HG02973 (cell line): ENCODE measurements at regions not wholly inside any gene's neighbourhood (a gene's known extent, or its start where the extent isn't known, plus 50 kb on each side); places are given as distances from the start of the nearest gene placed in this dataset.

Source experiments
- ATAC-seq: cut with Tn5 transposase; IDR thresholded peaks from one replicate; pipeline ENCODE4 v1.9.1; 2021; ENCODE audit warnings: moderate library complexity; ENCODE audit not compliant: unreplicated experiment

DNA sequence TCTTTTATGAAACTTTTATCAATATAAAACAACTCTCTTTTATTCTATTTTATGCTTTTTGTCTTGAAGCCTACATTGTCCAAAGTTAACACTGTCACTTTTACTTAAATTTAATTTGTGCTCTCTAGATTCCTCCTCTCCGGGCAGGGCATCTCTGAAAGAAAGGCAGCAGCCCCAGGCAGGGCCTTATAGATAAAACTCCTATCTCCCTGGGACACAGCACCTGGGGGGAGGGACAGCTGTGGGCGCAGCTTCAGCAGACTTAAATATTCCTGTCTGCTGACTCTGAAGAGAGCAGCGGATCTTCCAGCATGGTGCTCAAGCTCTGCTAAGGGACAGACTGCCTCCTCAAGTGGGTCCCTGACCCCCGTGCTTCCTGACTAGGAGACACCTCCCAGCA is 447.7 kb upstream of the FANCL start:
- no peak for ATAC-seq

DNA sequence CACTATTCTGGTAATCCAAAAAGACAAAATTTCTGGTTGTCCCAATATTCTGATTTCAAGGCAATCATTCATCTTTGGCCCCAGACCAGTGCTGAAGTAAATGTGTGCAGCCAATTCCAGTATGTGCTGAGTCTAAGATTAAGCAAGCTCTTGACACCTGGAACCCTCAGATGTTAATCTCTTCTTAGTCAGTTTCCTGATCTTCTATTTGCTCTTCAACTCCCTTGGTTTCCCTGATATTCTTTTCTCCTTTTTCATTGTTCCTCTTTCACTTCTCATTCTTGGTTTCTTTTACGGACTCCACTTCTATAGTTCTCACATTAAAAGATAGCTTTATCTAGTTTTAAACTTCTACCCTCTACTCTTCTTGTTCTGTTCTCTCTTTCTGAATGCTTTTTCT is 445.7 kb upstream of the FANCL start:
- no peak for ATAC-seq

DNA sequence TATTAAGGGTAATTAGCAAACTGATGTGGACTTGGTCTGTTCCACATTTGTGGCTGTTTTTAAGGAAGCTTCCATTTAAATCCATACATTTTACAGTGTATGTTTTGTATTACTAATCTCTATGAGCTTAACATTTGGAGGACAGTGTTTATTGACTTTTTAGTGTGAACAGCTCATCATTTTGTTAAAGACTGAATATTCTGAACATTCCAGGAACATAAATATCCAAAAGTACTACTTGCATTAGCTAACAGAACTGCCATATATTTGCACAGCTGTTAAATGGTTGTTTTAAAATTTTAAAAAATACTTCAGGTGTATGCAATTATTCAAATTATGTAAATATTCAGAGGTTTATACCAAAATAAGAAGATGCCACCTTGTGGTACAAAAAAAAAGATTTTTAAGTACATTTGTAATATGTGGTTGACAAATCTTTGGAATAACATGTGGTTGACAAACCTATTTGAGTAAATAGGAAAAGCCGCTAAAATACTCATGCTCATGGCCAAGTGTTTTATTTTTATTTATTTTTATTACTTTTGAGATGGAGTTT is 439.7 kb upstream of the FANCL start:
- ATAC-seq = no peak

DNA sequence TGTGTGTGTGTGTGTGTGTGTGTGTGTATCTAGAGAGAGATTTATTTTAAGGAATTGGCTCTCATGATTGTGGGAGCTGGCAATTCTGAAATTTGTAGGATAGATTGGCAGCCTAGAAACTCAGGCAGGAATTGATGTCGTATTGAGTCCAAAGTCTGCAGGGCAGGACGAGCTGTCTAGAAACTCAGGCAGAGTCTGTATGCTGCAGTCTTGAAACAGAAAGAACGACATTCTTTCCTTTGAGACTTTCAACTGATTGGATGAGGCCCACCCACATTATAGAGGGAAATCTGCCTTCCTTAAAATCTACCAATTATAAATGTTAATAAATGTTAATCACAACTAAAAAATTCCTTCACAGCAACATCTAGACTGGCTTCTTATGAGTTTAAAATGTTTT is 436.6 kb upstream of the FANCL start:
- ATAC-seq = no peak

DNA sequence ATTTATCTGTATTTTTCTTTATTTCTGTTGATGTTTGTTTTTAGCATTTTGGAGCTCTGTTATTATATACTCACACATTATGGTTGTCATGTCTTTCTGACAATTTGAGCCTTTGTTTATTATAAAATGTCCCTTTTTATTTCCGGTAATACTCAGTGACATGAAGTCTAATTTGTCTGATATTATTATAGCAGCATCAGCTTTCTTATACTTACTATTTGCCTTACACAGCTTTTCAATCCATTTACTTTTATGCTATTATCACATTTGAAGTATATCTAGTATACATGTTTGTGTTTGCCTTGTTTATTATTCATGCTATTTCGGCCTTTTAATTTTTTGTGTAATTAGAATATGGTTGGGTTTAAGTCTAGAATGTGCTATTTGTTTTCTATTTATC is 430.6 kb upstream of the FANCL start:
- no peak for ATAC-seq

DNA sequence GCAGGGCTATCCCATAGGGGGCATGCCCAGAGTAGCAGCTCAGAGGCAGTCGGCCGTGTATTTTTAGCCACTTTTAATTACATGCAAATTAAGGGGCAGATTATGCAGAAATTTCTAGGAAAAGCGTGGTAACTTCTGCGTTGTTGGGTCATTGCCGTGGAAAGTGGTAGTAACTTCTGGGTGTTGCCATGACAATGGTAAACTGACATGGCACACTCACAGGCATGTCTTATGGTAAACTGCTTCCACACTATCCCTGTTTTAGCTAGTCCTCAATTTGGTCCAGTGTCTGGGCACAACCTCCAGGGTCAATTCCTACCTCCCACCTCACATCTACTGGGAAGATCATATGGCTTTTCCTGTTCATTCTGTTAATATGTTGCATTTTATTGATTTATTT is 428.9 kb upstream of the FANCL start:
- no peak for ATAC-seq

DNA sequence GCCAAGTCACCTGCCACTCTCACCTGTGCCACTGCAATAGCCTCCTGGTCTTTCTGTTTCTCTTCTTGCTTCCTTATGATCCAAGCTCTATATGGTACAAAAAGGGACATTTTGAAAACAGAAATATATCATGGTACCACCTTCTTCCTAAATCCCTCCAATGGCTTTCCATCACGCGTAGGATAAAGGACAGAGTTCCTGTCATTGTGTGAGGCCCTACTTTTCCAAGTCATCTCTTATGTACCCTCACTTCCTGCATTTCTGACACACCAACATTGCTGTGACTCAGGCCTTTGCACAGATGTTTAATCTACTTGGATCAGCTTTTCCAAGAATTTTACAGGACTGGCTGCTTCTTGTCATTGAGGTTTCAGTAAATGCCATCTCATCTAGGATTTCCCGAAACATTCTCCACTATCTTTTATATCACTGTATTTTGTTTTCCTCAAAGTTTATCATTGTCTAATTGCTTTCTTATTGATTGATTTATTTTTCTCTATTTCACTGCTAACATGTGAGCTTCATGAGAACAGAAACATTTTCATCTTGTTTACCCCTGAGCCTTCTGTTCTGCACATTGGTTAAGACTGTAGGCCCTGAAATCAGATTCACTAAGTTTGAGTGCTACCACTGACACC is 426.1 kb upstream of the FANCL start:
- no peak for ATAC-seq

DNA sequence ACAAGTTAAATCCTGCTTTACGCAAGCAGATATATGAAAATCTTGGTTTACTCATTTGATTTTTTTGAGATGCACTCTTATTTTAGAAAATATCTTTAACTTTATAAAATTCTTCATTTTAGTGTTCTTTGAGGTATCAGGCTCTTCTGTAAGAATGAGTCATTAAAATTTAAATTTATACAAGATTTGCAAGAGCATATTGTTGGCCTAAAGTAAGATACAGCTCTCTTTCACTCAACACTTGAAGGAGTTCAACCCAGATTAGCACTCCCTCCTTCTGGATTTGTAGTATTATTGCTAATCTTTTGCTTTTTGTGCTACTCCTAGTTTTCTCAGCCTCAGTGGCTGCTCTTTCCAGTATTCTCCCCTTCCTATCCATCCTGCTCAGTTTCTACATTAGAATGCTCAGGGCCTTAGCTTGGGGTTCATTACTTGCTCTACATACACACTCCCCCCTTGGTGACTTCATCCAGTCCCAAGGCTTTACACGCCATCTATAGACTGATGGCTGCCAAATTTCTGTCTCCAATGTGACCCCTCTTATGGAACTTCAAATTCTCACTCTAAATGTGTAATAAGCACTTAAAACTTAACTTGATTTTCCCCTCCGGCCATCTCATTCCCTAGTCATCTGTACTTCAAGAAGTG is 425.3 kb upstream of the FANCL start:
- no peak for ATAC-seq

DNA sequence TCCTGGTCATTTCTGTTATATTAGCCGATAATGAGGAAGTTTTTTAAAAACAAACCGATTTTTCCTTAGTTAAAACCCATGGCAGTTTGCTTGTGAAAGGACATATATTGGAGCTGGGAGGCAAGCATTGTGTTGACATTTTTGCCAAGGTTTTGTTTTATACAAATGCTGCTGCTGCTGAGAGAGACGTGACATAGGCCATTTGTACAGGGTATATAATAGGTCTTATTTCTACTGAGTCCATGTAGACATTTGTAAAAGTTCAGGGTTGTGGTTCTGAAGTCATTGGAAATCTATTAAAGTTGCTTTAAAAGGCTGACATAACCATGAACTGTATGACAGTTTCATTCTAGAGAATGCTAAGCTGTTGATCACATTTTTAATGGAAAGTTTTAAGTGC is 424.0 kb upstream of the FANCL start:
- no peak for ATAC-seq

DNA sequence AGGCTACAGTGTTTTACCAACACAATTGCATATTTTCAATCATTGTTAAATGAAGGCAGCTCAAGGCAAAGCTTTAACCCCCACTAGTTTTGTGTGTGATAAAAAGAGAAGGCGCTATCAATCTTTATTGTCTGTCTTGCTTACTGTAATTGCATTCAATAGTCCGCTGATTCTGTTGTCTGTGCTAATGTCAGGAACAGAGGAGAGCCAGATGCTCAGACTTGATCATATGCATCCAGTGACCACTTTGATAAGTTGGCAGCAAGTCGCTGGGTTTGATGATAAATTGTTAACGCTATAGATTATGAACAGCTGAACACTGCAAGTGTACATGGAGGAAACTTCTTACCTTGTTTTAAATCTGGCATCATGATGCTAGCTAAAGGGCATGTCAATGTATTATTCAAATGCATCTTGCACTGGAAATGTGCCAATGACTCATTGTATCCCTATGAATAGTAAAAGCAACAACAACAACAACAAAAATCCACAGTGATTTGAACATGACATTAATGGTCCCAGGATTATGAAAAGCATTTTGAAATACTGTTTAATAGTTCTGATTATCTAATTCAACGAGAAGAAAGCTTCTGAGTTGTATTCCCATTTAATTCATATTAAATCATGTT is 423.5 kb upstream of the FANCL start:
- no peak for ATAC-seq

DNA sequence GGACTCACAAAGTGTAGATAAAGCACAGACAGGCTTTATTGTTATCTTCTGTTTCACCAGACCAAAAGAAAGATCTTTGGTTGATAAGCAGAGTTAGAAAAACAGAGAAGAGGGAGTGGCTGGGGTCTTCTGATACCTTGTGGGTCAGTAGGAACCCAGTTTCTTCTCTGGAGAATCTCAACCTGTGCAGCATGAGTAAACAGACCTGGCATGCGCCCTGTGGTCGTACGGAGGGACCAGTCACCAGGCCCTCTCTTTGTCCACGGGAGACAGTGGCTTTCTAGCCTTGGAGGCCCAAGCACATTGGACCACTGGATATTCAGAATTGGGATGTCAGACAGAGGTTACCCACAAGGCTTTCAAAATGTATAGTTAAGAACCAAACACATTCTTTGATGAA is 418.9 kb upstream of the FANCL start:
- no peak for ATAC-seq

DNA sequence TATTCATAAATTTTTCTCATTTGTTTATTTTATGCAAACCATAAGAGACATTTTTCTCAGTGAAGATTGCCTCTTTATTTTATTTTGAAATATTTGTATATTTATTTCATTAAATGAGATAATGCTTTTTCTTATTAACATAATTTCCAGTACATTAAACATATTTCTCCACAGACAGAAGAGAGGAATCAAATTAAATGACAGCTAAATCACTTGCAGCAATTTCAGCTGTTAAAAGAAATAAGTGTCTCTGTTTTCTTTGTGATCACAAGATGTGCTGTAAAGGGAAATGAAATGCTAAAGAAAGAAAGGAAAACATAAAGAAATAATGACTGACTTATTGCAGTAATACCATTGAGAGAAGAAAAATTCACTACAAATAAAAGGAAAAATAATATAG is 414.0 kb upstream of the FANCL start:
- no peak for ATAC-seq

DNA sequence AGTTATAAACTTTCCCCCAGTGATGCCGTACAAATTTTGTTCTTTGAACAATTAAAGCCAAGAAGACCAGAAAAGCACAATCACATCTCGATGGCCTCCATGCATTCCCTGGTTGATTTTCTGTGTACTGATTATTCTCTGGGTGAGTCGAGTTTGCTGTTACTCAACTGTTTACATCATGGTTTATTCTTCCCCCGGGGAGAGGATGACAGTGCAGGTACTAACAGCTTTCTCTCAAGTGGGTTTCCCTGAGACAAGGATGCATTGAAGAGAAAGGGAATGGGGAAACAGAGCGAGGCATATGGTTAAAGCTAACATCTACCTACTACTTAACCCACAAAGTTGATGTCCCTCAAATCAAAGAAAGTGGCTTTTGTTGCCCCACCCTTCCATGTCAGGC is 410.8 kb upstream of the FANCL start:
- ATAC-seq = no peak

DNA sequence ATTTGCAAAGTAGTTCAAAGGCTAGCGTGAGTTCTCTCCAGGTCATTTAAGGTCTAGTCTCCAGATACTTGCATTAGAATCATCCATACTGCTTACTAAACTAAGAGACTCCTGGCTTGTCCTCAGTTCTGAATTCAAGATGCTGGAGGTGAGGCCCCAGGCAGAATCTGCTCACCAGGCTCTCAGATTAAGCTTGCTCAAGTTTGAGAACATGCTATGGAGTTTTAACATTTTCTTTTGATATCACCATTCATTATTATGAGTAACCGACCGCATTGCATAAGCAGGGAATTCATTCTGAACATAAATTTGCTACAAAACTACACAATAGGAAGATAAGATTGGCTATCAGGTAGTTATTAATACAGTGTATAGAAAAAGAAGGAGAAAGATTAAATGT is 409.7 kb upstream of the FANCL start:
- no peak for ATAC-seq

DNA sequence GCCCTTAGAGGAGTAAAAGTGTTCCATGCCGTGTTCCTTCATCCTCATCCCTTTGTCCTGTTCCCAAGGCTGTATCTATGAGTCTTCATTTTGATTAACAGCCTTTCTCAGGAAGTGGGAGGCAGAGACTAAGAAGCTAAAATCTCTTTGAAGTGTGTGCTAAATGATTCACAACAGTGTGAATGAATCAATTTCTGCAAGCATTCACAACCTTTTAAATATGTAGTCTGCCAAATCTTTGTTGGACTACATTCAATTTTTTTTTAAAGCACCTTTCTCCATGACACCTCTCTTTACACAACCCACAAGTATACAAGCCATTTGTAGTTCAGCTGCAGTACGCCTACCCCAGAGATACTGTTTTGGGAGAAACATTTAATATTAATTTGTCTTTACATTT is 408.6 kb upstream of the FANCL start:
- ATAC-seq = no peak

DNA sequence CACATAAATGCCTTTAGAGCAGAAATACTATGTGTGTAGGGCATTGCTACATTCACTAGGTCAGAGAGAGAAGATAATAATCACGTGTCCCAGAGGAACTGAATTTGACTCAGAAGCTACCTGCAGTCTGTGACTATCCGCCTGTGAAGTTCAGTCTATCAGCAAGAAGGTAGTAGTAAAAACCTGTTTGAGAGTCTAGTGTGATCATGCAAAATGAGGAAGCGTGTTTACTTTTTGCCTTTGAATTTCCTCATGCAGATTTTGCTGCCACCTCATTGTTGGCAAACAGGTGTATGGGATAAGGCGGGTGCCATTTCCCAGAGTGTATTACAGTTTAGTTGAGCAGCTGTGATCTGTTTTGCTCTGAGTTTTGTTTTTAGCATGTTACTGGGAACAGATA is 403.9 kb upstream of the FANCL start:
- no peak for ATAC-seq

DNA sequence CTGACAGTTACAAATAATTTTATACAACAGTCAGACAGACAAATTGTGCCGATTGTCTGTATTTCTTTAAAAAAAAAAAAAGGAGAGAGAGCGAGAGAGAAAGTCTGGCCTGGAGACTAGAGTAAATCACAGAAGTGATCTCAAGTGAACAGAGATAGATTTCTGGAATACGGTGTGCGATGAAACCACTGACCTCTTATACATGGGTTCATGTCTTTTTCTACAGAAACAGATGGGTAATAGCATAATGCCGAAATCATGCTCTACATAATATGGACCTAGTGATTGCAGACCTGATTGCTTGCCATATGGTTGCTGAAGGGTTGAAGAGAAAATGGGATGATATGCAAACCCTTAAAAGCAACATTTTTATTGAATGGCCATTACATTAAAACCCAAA is 403.3 kb upstream of the FANCL start:
- no peak for ATAC-seq

DNA sequence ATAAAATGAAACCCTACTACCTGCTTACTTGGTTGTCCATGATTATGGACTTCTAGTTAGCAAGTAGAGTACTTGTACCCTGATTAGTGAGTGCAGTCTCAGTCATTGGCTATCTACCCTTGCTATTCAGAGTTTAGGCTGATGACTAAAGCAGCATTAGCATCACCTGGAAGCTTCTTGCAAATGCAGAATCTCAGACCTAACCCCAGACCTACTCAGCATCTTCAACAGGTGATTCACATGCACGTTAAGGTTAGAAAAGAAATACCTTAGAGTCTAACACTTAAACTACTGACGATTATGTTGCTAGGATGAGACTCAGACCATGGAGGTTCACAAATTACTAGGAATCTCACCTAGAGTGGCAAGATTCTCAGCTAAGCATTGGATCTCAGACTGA is 399.9 kb upstream of the FANCL start:
- no peak for ATAC-seq

DNA sequence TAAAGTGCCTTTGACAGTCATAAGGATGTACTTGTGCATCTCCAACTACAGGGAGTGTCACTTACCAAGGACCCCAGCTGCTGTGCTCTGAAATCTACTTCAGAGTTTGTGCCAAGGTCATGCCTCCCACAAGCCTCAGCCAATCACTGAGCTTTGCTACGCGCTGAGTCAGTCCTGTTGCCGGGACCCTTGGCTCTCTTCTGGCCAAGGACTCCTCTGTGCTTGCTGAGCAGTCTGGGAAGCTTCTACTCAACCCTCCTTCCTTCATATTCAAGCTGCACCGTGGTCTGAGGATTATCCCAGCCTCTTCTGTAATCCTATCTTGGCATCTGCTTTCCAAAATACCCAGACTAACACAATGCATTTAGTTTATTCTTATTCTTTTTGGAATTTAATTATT is 398.9 kb upstream of the FANCL start:
- no peak for ATAC-seq

DNA sequence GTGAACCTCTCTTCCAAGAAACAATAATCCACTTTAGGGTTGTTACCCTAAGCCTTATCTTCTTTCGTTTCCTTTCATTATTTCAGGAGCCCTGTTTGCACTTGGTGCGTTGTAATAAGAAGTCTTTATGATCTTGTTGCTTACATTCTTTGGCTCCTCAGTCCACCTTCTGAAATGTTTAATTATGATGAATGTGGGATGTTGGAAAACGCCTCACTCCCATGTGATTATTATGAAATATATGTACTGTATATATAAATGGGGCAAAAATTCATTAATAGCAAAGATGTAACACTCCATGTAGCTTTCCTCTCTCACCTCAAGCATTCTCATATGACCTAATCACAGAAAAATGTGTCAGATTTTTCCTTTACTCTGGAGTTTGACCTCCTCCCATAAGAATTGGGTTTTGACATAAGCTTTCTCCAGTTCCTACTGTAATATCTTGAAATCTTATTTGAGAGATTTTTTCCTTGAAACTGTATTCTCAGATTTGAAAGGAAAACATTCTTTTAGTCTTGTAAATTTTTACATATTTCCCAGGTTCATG is 397.2 kb upstream of the FANCL start:
- no peak for ATAC-seq

DNA sequence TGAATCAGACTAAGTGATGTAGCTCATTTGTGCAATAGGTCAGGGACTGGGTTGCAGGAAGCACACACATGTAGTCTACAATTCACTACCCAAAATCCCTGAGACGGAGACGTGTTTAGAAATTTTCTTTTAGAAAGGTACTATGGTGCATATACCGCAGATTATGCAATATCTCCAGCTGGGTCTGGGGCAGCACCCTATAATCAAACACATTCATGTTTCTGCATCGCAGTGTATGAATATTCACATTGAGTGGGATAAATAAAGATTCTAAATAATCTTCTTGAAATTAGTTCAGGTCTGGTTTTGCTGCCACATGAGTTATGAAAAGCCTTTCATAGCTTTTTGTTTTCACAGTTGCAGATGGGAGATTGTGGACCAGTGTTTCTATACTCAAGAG is 395.7 kb upstream of the FANCL start:
- no peak for ATAC-seq

DNA sequence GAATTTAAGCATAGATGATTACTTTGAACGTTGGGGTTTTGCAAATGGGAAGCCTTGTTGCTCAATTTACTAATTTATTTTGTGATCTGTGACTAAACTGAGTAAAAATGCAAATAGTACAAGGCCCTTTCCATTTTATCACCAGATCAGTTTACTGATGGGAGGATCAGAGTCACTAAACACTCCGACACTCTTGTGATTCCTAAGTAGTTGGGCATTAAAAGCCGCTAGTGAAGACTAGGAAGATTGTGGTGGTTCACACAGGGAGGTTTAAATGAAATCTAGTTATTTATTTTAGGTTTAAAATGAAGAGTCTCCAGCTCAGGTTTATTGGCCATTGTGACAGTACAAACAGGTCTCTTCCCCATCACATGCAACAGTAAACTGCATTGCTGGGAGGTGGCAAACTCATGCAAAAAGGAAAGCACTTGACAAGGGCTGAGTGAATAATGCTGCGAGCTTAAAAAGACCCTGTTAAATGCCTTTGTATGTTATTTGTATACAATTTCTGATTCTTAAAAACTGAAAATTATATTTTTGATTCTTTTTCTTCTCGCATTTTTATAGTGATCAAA is 394.8 kb upstream of the FANCL start:
- ATAC-seq = no peak
